Lower leg skin (tissue), 3 donors: ENCODE measurements at regions not wholly inside any gene's neighbourhood (a gene's known extent, or its start where the extent isn't known, plus 50 kb on each side); places are given as distances from the start of the nearest gene placed in this dataset.
"Not testable (repeated sequence)": the region's sequence is repeated elsewhere in the genome, so short reads cannot be mapped to it uniquely, and the experiment has no call there.

Source experiments
- POLR2A ChIP-seq, 2 donors: fragments of 450-650 bp; IDR thresholded peaks; one replicate each; pipeline ENCODE4 v1.6.1; 2016 to 2017; ENCODE audit warnings: antibody characterized with exemption in 2 of 2, mild to moderate bottlenecking in 1 of 2, moderate library complexity in 1 of 2
- TF ChIP-seq, protein P1 (sequence below), 3 donors: fragments of 450-650 bp; IDR thresholded peaks; one replicate each; pipeline ENCODE4 v1.5.1; 2016; ENCODE audit warnings: antibody characterized with exemption in 3 of 3, mild to moderate bottlenecking in 3 of 3, moderate library complexity in 2 of 3

- TF ChIP-seq, protein P1, sequence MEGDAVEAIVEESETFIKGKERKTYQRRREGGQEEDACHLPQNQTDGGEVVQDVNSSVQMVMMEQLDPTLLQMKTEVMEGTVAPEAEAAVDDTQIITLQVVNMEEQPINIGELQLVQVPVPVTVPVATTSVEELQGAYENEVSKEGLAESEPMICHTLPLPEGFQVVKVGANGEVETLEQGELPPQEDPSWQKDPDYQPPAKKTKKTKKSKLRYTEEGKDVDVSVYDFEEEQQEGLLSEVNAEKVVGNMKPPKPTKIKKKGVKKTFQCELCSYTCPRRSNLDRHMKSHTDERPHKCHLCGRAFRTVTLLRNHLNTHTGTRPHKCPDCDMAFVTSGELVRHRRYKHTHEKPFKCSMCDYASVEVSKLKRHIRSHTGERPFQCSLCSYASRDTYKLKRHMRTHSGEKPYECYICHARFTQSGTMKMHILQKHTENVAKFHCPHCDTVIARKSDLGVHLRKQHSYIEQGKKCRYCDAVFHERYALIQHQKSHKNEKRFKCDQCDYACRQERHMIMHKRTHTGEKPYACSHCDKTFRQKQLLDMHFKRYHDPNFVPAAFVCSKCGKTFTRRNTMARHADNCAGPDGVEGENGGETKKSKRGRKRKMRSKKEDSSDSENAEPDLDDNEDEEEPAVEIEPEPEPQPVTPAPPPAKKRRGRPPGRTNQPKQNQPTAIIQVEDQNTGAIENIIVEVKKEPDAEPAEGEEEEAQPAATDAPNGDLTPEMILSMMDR (IDR thresholded peaks at IDR 0.05), result not testable (repeated sequence)
- not testable (repeated sequence) for TF ChIP-seq POLR2A (IDR thresholded peaks at IDR 0.05)
Observed at GRCh38 chr2:111517721-111518053, 366.3 kb downstream of the ANAPC1 start.
